Brain microvascular endothelial cell (primary cell): ENCODE measurements at regions not wholly inside any gene's neighbourhood (a gene's known extent, or its start where the extent isn't known, plus 50 kb on each side); places are given as distances from the start of the nearest gene placed in this dataset.
A peak's percentile ranks its signal among the peaks of the same experiment; 100 is the strongest.

Experiments used
- DNase-seq: peaks from one replicate; pipeline ENCODE4 v3.0.0-alpha.2; 2020
- H3K27ac ChIP-seq: fragments of 250-450 bp; sonication (Bioruptor Pico); 2 replicates; pipeline ENCODE4 v1.5.1; 2020; ENCODE audit warnings: mild to moderate bottlenecking, moderate library complexity
- H3K27me3 ChIP-seq: fragments of 250-450 bp; sonication (Bioruptor Pico); replicated peaks from 2 replicates; pipeline ENCODE4 v1.5.1; 2020; ENCODE audit warnings: mild to moderate bottlenecking
- H3K36me3 ChIP-seq: fragments of 250-450 bp; sonication (Bioruptor Pico); replicated peaks from 2 replicates; pipeline ENCODE4 v1.5.1; 2020; ENCODE audit warnings: mild to moderate bottlenecking
- H3K4me3 ChIP-seq: 2 replicates; pipeline ENCODE4 v1.5.1; 2011; ENCODE audit warnings: low read depth, mild to moderate bottlenecking, control low read depth, low read length, moderate library complexity
- CTCF ChIP-seq: IDR thresholded peaks from 2 replicates; pipeline ENCODE4 v1.5.1; 2011; ENCODE audit warnings: low read depth, mild to moderate bottlenecking, moderate library complexity, low read length, control low read depth, inconsistent platforms; ENCODE audit errors: missing control alignments
- in situ Hi-C: cut with HindIII; loops from 2 replicates; pipeline ENCODE4 v1.10.0; 2017; ENCODE audit warnings: low sequenced_read_pairs, low pct_ligation_motif_present

GRCh38 chr3:79947957-79948356, 180.2 kb upstream of the ROBO1 start:
- no peaks in the 10 kb centered on the region for H3K27me3 ChIP-seq
- H3K27ac ChIP-seq: no peak overlapping the region
- no peak for TF ChIP-seq CTCF
- in situ Hi-C loops: no loop called here
- no peaks in the 10 kb centered on the region for H3K36me3 ChIP-seq
- DNase-seq: no peak
- H3K4me3 ChIP-seq: no peak overlapping the region

- in situ Hi-C loops: no loop called here
- Histone ChIP-seq H3K27me3 (no peaks in the 10 kb centered on the region), H3K27ac (no peak overlapping the region), H3K36me3 (no peaks in the 10 kb centered on the region), H3K4me3 (no peak overlapping the region)
- DNase-seq: peak; percentile 34
- no peak for TF ChIP-seq CTCF
Measured at GRCh38 chr3:79947469-79947868, 179.7 kb upstream of the ROBO1 start.

GRCh38 chr3:79937567-79937966, 169.8 kb upstream of the ROBO1 start:
- no peaks in the 10 kb centered on the region for H3K27me3 ChIP-seq
- no peaks in the 10 kb centered on the region for H3K36me3 ChIP-seq
- peak; percentile 43 for DNase-seq
- H3K27ac ChIP-seq: no peak overlapping the region
- H3K4me3 ChIP-seq: no peak overlapping the region
- in situ Hi-C loops: no loop called here
- no peak for TF ChIP-seq CTCF

- Histone ChIP-seq H3K27me3 (no peaks in the 10 kb centered on the region), H3K27ac (no peak overlapping the region), H3K36me3 (no peaks in the 10 kb centered on the region), H3K4me3 (no peak overlapping the region)
- in situ Hi-C loops: no loop called here
- no peak for DNase-seq
- no peak for TF ChIP-seq CTCF
Measured at GRCh38 chr3:79930196-79930595, 162.4 kb upstream of the ROBO1 start.

GRCh38 chr3:79928687-79929408, 161.1 kb upstream of the ROBO1 start:
- Histone ChIP-seq H3K27ac (no peak overlapping the region), H3K36me3 (no peaks in the 10 kb centered on the region), H3K27me3 (no peaks in the 10 kb centered on the region), H3K4me3 (no peak overlapping the region)
- no peak for DNase-seq
- in situ Hi-C loops: no loop called here
- TF ChIP-seq CTCF: no peak

GRCh38 chr3:79926522-79926921, 158.7 kb upstream of the ROBO1 start:
- no peak overlapping the region for H3K4me3 ChIP-seq
- H3K36me3 ChIP-seq: no peaks in the 10 kb centered on the region
- TF ChIP-seq CTCF: no peak
- in situ Hi-C loops: no loop called here
- DNase-seq: no peak
- no peaks in the 10 kb centered on the region for H3K27me3 ChIP-seq
- no peak overlapping the region for H3K27ac ChIP-seq
